CD1c-positive myeloid dendritic cell (primary cell): ENCODE measurements at regions not wholly inside any gene's neighbourhood (a gene's known extent, or its start where the extent isn't known, plus 50 kb on each side); places are given as distances from the start of the nearest gene placed in this dataset.
"Not testable (repeated sequence)": the region's sequence is repeated elsewhere in the genome, so short reads cannot be mapped to it uniquely, and the experiment has no call there.

ENCODE experiments used
- DNase-seq: peaks from one replicate; pipeline ENCODE4 v3.0.0-alpha.2; 2016; ENCODE audit errors: extremely low spot score

GRCh38 chr13:69274231-69274630 is 833.4 kb upstream of the ATXN8OS start:
- no peak for DNase-seq

GRCh38 chr13:69264362-69265334 is 843.0 kb upstream of the ATXN8OS start:
- DNase-seq = no peak

GRCh38 chr13:69243366-69243765 is 864.3 kb upstream of the ATXN8OS start:
- DNase-seq = no peak

GRCh38 chr13:69234171-69234570 is 873.5 kb upstream of the ATXN8OS start:
- no peak for DNase-seq

GRCh38 chr13:69226427-69226826 is 881.2 kb upstream of the ATXN8OS start:
- no peak for DNase-seq

GRCh38 chr13:69221633-69222498 is 885.8 kb upstream of the ATXN8OS start:
- DNase-seq = not testable (repeated sequence)

- DNase-seq = no peak
Observed at GRCh38 chr13:69213396-69213795, 894.2 kb upstream of the ATXN8OS start.

GRCh38 chr13:69204620-69205019 is 903.0 kb upstream of the ATXN8OS start:
- no peak for DNase-seq

GRCh38 chr13:69202996-69203395 is 904.6 kb upstream of the ATXN8OS start:
- DNase-seq = no peak

- no peak for DNase-seq
Observed at GRCh38 chr13:69199664-69200063, 908.0 kb upstream of the ATXN8OS start.

GRCh38 chr13:69198706-69199105 is 908.9 kb upstream of the ATXN8OS start:
- no peak for DNase-seq

- DNase-seq = no peak
Observed at GRCh38 chr13:69194130-69194529, 913.5 kb upstream of the ATXN8OS start.

GRCh38 chr13:69180034-69180433 is 927.6 kb upstream of the ATXN8OS start:
- DNase-seq = no peak

GRCh38 chr13:69178000-69178399 is 929.6 kb upstream of the ATXN8OS start:
- no peak for DNase-seq

GRCh38 chr13:69168436-69168835 is 939.2 kb upstream of the ATXN8OS start:
- DNase-seq = no peak

GRCh38 chr13:69155136-69155535 is 952.5 kb upstream of the ATXN8OS start:
- no peak for DNase-seq

- no peak for DNase-seq
Observed at GRCh38 chr13:69142101-69142500, 965.5 kb upstream of the ATXN8OS start.

- no peak for DNase-seq
Observed at GRCh38 chr13:69124996-69125395, 982.6 kb upstream of the ATXN8OS start.

GRCh38 chr13:69109891-69110525 is 997.6 kb upstream of the ATXN8OS start:
- DNase-seq = no peak

- DNase-seq = no peak
Observed at GRCh38 chr13:69108486-69108885, 999.1 kb upstream of the ATXN8OS start.

- no peak for DNase-seq
Observed at GRCh38 chr13:69107436-69107835, 1000.2 kb upstream of the ATXN8OS start.

GRCh38 chr13:69101841-69102240 is 1005.8 kb upstream of the ATXN8OS start:
- DNase-seq = no peak
